GM21825 (cell line): ENCODE measurements at regions not wholly inside any gene's neighbourhood (a gene's known extent, or its start where the extent isn't known, plus 50 kb on each side); places are given as distances from the start of the nearest gene placed in this dataset.

Experiments
- ATAC-seq: cut with Tn5 transposase; IDR thresholded peaks from one replicate; pipeline ENCODE4 v1.9.1; 2021; ENCODE audit warnings: mild to moderate bottlenecking, moderate library complexity; ENCODE audit not compliant: unreplicated experiment

DNA sequence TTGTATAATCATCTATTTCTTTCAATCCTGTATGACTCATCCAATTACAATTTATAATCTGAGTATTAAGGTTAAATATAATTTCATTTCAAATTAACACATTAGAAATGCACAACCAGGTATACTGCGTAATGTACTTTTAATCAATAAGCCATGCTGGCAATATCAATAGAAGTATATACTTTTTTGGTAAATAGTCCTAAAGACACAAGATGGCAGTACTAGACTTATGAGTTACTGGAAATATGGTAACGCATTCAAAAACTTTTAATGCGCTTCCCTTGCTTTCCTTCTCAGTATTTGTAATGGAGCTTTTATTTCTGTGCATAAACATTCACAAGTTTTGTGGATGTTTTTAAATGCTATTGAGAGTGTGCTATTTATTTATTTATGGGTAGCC, 1162.0 kb upstream of the TMPRSS15 start:
- no peak for ATAC-seq

DNA sequence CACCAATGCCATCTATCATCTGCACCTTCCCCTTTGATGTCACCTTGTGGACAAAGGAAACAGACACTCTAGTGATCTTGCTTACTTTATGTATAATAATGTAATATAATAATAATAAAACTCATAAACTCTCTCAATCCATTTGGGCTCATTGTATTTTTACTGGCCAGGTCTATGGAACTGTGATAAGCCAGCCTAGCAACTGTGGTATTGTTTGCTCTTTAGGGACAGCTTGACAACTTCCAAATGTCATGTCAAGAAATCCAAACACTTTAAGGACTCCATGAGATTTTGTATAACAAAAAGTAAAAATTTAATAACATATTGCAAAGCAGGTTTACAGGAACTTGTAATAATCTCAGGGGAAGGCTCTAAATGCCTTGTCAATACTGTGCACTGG, 1163.4 kb upstream of the TMPRSS15 start:
- no peak for ATAC-seq

DNA sequence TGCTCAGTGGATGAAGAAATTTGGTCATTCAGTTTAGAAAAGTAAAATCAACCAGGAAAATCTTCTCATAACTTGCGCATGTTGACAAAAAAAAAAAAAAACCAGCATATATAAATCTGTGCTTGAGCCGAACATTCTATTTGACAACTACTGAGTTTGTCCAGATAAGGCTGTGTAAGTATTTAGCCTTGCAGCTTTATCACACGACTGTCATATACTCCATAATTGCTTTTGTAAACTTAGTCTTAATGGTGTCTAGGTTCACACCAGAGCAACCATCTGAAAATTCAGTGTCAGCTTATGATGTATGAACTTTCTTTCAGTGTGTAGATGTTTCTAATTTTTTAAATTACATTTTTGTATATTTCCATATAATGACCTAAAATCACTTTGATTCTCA, 1173.8 kb upstream of the TMPRSS15 start:
- ATAC-seq = no peak

DNA sequence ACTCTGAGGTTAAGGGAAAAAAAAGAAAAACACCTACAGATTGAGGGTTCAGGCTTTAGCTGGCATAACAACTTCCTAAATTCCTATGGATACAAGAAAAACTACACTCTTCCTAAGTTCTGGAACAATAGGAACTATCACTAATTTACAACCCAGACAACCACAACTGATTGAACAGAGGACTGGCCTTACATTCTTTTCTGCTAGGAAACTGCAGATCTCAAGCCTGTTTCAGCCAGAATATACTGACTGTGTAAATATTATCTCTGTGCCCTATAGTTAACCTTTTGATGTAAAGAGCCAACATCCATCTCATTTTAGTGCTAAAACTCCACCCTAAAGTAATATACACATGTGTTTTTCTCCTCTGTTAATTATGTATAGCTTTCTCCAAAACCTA, 1186.5 kb upstream of the TMPRSS15 start:
- no peak for ATAC-seq

DNA sequence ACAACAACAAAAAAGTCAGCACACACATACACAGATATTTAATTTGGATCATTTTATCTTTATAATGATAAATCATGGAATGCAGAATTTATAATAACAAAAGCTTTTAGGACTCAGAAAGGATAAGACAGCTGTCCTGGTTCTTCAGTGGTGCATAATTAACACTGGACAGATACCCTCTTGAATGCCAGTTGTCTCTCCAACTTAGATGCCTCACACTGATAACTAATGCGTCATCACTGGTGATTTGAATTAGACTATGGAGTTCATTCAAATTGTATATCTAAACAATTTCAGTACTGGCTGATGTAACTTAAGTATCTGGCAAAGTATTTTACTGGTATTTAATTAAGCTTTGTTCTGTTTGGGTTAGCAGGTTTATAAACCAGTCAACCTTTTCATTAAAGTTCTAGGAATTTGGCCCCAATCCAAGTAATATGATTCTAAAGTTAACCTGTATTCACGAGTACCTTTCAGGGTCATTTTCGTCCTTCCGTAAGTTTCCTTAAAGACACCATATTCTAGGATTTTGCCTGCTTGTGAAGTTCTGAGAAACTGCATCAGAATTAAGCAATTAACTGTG, 1199.5 kb upstream of the TMPRSS15 start:
- no peak for ATAC-seq

DNA sequence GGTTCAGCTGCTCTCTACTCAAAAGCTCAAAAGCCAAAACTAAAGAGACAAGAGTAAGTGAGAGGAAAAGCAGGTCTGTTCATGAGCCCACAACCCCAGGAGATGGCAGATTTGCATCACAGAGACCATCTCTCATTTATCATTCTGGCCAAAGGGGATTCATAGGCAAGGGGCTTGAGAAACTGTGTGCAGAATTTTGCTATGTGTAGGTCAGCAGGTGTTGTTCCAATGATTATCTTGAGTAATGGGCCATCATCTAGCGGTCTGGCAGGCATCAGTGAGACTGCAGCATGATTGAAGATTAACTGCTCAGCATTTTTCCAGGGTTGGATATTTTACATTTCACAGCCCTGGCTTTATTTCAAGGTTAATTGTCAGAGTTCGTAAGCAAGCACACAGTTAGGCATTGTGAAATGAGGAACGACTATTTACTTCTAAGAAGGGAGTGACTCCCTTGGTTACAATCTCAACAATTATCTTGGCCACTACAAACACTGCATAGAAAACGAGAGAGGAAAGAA, 1204.6 kb upstream of the TMPRSS15 start:
- no peak for ATAC-seq

DNA sequence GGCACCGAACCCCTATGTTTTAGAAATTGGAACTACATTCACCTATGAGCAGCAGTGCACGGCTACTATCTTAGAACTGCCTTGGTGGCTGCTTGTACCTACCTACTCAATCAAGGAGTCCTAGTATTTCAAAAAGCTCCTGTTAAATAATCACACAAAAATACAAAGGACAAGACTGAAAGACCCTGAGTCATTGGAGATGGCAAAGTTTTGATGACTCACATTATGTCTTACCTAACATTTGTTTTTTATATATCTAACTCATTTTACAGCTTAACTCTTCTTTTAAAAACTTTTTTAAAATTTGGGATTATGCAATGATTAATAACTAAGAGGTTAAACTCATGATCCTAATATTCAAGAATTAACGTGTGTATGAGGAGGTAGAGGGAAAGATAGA, 1206.0 kb upstream of the TMPRSS15 start:
- no peak for ATAC-seq

DNA sequence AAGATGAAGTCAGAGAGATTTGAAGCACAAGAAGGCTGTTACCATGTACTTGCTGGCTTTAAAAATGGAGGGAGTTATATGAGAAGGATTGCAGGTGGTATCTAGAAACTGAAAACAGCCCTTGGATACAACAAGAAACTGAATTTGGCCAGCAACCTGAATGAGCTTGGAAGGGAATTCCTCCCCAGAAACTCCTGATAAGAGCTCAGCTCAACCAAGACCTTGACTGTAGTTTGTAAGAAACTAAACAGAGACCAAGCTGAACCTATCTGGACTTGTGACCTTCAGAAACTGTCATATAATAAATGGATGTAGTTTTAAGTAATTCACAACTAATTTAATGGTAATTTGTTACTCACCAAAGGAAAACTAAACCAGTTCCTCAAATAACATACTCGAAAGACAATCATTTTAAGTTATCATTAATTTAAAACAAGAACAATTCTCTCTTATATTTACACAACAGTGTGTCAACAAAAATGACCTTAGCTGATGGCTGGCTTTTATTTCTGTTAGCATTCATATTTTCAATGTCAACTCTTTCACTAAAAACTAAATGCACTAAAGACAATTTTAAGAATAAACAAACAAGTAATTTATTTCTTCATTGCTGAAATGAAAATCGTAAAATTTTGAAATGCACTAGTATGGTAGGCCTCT, 1218.4 kb upstream of the TMPRSS15 start:
- ATAC-seq = no peak

DNA sequence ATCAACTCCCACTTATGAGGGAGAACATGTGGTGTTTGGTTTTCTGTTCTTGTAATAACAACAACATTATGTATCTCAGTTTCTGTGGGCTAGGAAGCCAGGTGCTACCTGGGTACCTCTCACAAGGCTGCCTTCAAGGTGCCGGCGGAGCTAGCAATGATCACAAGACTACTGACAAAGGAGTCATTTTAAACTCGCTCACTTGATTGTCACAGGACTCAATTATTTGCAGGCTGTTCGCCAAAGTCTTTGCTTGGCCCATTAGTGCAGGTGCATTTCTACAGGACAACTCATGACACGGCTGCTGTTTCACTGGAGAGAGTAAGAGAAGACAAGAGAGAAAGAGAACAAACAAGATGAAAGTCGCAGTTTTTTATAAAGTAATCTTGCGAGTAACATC, 1237.4 kb upstream of the TMPRSS15 start:
- ATAC-seq = no peak

DNA sequence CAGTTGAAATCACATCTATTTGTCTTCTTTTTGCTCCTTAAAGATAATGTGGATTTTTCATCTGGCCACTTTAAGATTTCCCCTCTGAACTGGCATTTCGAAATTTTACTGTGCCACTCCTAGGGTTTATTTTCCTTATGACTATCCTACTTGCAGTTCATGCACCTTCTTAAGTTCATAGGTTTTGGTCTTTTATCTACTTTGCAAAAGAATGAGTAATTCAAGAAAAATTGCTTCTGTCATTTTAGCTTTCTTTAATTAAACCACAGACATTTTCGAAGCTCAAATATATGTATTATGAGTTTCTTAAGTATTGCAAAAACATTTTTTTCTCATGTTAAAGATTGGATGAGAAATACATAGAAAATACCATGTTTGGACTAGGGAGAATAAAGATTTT, 1244.8 kb upstream of the TMPRSS15 start:
- ATAC-seq = no peak

DNA sequence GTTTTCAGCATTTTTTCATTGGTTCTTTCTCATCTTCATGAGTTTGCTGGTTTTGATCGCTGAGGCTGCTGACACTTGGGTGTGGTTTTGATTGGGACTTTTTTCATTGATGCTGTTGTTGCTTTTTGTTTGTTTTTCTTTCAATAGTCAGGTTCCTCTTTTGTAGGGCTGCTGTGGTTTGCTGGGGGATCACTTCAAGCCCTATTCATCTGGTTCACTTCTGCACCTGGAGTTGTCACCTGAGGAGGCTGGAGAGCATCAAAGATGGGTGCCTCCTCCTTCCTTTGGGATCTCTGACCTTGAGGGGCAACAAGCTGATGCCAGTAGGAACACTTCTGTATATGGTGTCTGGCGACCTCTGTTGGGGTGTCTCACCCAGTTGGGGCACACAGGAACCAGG, 1279.9 kb upstream of the TMPRSS15 start:
- ATAC-seq = no peak

DNA sequence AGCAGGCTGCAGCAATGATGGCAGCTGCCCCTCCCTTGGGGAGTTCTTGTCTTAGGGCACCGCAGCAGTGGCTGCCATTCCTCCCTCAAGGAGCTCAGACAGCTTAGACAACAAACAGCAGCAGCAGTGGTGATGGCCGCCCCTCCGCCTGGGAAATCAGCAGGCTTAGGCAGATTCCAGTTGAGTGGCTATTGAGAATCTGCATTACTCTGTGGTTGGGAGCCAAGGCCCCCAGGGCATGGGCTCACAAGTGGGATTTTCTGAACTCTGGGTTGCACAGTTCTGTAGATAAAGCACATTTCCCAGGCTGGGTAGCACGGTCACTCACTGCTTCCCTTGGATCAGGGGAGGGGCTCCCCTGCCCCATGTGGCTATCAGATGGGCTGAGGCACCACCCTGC, 1280.7 kb upstream of the TMPRSS15 start:
- no peak for ATAC-seq

DNA sequence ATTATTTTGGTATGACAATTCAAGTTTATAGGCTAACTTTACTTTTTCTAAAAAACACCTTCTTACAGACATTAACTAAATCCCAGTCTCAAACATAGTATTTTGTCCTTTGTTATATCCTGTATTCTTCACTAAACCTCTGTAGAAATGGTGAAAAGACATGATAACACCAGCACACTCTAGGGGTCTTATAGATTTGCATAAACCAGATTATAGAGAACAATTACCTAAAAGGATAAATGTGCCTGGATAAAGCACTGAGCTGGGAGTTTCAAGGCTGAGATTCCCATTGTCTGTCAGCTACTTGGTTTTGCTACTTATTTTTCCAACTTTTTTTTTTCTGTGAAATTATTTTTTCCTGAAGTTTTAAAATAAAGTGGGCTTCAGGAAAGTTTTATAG, 1288.6 kb upstream of the TMPRSS15 start:
- no peak for ATAC-seq

DNA sequence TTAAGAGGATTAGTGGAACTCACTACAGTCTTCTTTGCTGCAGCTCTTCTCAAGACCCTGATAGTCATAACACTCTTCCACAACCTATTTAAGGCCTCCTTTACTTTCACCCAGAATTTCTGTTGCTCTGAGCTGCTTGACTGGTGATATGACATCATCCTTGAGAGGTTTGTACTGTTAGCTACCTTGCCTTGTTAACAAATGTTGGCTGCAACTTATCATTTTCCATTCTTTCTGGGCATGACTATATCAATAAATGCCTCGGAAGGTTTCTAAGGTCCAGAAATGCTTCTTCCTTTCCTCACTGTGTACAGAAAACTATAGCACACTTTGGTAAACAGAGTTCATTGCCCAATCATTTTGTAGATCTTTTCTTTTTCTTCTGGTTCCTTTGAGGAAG, 1292.2 kb upstream of the TMPRSS15 start:
- ATAC-seq = no peak

DNA sequence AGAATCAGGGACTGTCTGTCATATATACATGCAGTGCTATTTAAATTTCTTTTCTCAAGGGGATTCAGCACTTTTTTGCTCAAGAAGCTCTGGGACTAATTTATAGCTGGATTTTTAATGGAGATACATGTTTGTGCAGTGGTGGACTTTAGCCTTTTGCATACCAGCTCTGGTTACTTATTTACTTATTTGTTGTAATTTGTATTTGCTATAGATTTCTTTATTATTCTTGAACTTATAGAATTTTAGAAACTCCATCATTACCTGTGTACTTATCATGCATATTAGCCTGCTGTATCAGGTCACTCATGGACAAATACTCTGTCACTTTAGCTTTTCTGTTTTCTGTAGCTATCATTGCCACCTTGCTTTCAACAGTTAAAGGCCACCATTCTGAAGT, 1296.9 kb upstream of the TMPRSS15 start:
- no peak for ATAC-seq

DNA sequence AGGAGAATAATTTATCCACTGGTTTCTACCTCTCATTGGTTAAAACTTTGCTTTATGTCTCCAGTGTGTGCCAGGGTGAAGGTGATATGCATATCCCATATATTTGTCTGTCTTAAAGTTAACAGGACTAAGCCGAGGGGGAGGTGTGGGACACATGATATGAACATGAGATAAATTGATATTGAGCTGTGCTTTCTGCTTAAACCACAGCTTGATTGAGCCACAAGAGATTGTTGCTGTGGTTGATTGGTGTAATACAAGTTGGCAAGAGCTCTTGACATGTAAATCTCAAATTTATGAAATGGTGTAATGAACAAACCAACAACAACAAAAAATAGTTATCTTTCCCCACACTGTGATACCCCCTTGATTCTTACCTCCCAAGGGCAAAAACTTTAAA, 1295.5 kb upstream of the NCAM2 start:
- no peak for ATAC-seq

DNA sequence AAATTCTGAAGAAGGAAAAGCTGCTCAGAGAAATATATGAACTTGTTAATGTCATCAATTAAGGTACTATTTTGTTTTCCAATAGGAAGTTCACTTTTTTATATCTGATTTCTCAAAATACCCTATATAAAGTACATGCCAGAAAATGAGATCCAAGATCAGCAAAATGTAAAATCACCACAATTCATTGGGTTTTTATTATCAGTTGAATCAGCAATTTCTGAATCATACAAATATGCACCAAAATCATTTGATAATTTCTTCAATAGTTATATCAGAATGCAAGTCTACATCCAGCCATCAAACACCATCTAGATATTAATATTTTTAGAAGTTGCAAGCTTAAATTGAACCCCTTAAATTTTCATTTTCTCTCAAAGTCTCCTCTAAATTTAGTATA, 1293.4 kb upstream of the NCAM2 start:
- ATAC-seq = no peak

DNA sequence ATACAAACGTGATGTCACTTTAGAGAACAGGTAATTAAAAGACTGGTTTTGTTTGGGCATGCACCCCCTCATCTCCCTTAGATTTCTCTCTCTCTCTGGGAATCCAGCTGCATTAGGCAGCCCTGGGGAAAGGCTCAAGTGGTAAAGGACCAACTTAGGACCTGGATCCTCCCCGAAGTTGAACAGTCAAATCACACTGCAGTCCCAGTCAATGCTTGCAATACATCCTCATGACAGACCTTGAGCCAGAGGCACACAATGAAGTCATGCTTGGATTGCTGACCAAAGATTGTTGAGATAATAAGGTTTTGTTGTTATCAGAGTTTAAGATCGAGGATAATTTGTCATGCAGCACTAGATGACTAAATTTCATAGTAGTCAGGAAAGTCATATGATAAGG, 1285.8 kb upstream of the NCAM2 start:
- ATAC-seq = no peak

DNA sequence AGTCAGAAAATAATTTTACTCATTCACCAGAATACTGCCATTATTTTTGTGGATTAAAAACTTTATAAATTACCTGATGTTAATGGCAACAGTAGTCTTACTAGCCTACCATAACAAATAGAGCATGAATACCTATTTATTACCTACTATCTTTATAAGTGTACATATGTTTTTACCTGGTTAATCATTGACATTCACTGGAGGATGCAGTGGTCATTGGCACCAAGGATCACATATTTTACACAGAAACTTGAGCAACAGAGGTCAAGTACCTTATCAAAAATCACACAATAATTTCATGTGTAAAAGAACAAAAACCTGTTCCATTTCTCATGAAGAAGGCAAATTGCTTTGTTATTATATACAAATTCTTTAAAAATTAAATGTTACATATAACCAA, 1284.9 kb upstream of the NCAM2 start:
- ATAC-seq = no peak

DNA sequence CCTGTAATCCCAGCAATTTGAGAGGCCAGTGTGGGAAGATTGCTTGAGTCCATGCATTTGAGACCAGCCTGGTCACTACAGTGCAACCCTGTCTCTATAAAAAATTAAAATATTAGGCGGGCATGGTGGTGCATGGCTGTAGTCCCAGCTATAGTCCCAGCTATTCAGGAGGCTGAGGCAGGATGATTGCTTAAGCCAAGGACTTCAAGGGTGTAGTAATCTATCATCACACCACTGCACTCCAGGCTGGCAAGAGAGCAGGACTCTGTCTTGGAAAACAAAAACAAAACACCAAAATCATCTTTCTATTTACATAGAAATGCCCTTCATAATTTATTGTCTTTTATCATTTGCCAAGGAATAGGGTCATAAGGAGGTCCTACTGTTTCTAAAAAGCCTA, 1274.1 kb upstream of the NCAM2 start:
- no peak for ATAC-seq

DNA sequence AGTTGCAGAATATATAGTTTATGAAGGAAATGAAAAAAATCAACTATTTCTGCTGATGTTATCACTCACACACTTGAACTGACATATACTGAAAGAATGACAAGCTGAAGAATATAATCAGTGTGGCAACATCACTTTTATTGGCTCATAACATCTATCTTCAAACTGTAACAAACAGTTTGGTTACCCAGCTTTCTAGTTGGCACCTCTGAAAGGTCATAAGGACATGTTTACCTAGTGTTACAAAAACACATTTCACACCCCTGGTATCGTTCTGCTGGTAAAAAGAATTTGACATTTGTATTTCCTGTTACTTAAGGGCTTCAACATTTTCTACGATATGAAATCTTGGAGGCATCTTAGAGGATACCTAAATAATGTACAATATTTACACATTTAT, 1267.0 kb upstream of the NCAM2 start:
- no peak for ATAC-seq

DNA sequence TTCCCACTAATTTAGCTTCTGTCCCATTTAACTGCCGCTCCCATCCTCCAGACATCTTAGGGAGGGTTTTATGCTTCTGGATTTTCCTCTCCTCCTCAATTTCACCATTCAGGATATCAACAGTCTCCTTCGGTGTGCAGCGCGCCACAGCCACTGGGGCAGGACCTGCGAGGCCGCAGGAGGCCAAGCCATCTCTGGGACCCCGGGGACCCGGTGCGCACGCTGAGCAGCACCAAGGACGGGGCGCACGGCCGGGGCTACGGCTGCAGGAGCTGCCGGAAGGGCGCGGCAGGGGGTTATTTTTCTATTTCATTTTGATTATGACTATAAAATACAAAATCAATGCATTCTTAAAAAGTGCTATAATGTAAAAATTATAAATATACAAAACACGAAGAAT, 1238.4 kb upstream of the NCAM2 start:
- no peak for ATAC-seq

DNA sequence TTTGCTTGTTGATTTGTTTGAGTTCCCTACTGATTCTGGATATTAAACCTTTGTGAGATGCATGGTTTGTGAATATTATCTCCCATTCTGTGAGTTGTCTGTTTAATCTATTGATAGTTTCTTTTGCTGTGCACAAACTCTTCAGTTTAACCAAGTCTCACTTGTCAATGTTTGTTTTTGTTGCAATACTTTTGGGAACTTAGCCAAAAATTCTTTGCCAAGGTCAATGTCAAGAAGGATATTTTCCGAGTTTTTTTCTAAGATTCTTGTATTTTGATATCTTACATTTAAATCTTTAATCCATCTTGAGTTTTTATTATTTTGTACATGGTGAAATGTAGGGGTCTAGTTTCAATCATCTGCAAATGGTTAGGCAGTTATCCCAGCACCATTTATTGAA, 1230.7 kb upstream of the NCAM2 start:
- ATAC-seq = no peak
